Femur (tissue), 1 donor: ENCODE measurements at regions not wholly inside any gene's neighbourhood (a gene's known extent, or its start where the extent isn't known, plus 50 kb on each side); places are given as distances from the start of the nearest gene placed in this dataset.

ENCODE experiments used
- DNase-seq: peaks from one replicate; pipeline ENCODE4 v3.0.0-alpha.2; 2017

DNA sequence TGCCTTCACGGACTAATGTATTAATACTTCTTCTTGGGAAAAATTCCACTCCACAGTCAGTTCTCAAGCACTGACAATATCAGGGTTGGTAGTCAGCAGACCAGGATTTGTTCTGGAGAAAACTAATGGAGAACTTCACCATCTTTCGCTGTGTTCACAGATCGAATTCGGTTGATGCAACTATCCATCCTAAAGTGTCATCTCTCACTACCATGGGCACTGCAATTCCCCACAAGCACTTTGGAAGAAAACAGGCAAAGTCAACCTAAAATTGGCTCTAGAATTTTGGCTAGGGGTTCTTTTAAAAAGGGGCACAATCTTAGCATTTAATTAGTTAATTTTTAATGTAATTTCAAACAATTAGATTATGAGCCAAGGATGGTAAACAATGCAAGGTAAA, 164.4 kb downstream of the HGF start:
- DNase-seq: no peak

DNA sequence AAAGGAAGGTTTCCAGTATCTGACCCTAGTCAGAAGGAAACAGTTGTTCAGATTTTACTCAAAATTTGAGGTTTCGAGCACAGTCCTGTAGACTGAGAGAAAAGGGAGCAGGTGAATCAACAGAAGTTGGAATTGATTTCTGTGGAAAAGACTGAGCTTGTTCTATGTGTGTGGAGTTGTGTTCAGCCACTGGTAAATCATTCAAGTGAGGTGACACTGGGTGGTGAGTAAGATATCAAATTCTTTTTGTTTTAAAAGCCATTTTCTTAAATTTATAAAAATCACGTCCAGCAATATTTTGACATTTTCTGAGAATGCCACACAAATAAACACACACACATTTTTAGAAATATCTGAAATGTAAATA, 165.1 kb downstream of the HGF start:
- DNase-seq: no peak

DNA sequence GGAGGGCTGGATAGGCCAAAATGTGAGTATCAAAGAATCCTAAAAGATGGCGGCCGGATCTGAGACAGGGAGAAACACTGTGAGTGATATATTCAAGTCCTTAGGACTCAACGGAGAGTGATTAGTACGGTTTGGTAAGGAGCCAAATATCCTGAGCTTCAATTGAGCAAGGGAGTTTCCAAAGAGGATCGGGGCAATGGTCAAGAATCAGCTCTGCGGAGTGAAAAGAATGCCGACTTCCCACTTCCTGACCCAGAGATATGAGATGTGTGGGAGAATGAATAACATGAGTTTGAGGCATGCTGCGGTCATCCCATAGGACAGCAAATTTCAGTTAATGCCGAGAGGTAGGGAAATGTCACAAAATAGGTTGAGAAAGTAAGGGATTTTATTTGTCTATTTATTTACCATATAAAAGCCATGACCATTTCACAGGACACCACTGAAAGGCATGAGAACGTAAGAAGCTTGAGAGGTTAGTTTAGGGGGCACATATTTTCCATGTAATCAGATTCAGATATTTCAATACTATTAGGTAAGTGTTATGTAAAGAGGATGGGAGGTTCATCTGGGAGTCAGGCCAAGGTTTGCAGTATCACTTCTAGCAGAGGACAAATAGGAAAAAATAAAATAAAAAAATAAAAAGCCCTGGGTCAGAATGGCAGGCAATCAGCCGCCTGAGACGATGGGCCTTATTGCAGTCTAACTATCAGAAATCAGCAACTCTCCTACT, 165.6 kb downstream of the HGF start:
- DNase-seq: no peak

DNA sequence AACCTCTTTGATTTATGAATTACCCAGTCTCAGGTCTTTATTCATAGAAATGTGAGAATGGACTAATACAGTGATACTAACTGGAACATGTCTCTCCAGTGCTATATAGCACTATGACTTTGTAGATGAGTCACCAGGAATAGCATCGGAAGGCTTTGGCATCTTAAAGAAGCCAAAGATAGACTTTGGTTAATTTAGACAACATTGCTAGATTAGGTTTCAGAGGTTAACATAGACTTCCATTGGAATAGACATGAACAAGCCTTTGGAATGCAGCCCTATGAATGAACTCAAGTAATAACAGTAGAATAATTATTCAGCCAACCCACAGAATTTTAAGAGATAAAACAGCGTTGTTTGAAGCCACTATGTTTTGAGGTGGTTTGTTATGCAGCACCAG, 169.2 kb downstream of the HGF start:
- no peak for DNase-seq

DNA sequence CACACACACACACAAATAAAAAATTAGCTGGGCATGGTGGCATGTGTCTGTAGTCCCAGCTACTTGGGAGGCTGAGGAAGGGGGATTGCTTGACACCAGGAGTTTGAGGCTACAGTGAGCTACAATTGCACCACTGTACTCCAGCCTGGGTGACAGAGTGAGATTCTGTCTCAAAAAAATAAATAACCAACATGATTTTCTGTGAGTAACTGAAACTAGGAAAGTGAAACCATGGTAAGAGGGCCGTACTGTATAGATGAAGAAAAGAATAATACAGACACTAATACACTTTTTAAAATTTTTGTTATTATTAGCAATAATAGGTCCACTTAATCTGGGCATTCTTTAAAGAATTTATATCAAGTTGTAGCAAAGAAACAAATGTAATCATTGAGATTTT, 170.9 kb downstream of the HGF start:
- DNase-seq: no peak

DNA sequence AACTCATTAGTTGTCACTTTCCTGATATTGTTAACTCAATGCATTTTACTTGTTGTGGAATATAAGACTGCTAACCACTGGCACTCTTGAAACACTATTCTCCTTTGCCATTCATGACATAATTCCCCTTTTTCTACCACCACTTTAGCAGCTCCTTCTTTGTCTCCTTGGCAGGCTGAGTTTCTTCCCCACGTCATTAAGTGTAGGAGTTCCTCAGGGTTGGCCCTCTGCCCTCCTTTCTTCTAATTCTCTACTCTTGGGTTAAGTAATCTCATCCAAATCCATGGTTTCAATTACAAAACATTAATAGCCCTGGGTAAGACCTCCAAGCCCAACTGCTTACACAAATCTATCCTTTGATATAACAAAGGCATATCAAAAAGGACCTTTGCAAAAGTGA, 175.1 kb downstream of the HGF start:
- DNase-seq: no peak

- DNase-seq: no peak
These were observed 179.7 kb downstream of the HGF start for GRCh38 chr7:81590131-81590530.

- DNase-seq: no peak
These were observed 185.2 kb downstream of the HGF start for GRCh38 chr7:81584667-81585066.

GRCh38 chr7:81583882-81584533, 185.8 kb downstream of the HGF start:
- DNase-seq: no peak

DNA sequence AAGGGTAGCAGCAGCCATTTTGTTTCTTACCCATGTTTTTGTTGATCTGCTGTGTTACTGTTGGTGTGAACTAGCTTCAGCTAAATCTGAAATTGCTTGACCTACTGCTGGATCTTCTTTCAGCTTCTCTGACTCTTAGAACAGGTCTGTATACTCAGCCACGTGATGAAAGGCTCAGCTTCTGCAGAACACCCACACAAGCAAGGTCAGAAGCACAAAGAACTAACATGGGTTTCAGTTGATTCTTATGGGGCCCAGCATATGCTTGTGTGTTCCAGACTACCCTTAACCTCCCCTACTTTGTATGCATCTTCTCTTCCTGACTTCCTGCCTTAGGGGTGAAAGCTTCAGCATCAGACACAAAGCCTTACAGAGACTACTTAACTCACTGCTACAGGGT, 186.8 kb downstream of the HGF start:
- DNase-seq: no peak

DNA sequence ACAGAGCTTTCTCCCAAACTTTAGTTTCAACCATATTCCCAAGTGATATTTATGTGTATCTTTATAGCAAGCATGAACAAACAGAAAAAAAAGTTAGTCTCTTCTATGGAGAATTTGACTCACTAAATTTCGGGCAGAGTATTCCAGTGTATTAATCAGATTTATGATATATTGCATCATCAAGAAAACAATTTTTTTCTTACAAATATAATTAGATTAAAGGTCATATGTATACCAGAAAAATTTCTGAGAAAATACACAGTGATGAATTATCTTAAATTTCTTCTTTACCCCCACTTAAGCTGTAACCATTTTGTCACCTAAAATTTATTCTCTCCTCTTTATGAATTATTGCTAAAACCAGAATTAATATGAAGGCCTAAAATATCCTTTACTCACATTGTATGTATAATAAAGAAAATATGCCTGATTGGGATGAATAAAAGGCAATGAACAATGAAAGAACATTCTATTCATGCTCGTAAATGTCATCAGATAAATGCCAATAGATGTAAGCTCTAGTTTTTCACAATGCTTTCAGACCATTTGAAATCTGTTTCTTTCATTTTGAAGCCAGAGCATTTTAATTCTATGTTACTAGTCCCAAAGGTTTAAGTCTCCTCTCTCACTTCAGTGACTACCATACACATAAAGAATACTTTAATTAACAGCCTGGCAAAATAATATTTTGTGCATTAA, 192.1 kb downstream of the HGF start:
- DNase-seq: no peak

DNA sequence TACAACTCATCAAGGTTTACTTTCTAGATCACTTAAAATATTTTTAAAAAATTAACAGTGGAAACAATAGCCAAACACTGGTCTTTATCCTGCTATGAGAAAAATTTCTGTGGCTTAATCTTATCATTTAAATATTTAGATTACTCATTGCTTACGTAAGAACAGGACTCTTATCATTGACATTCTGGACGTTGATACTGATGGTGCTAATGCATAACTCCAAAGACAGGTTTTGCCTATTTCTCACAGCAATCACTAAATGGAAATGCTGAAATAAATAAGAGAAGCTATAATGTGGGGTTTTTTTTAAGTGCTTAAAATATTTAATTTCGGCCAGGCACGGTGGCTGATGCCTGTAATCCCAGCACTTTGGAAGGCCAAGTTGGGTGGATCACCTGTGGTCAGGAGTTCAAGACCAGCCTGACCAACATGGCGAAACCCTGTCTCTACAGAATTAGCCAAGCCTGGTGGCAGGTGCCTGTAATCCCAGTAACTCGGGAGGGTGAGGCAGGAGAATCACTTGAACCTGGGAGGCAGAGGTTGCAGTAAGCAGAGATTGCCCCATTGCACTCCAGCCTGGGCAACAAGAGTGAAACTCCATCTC, 195.0 kb downstream of the HGF start:
- DNase-seq: no peak

DNA sequence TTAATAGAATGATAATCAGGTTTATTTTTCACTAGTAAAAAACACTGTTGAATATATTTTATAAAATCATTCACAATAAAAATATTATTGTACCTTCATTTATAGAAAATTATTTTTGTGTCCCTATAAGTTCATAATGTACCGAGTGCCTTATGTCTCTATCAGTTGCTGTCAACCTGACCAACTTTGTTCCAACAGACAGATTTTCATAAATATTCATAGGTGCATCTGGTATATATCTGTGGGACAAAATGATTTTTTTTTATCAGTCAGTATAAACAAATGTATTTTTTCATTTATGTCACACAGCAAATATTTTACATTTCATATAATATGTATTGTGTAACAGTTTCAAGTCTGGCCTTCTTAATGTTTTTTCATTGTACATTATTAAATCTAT, 195.9 kb downstream of the HGF start:
- DNase-seq: no peak

DNA sequence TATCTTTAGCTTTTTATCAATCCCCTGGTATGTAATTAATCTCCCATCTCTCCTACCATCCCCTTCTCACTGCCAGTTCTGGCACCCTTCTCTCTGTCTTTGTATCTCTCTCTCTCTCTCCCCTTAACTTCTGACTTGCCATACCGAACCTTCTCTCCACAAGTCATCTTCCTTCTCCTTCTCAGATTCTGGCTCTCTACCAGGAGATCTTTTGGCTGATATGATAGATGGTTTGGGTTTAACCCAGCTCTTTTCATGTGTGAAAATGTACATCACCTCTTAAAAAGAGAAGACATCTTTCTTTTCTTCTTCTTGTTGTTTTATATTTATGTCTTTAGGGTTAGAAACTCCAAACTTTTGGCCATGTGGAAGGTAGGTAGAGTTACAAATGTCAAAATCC, 196.7 kb downstream of the HGF start:
- DNase-seq: no peak

DNA sequence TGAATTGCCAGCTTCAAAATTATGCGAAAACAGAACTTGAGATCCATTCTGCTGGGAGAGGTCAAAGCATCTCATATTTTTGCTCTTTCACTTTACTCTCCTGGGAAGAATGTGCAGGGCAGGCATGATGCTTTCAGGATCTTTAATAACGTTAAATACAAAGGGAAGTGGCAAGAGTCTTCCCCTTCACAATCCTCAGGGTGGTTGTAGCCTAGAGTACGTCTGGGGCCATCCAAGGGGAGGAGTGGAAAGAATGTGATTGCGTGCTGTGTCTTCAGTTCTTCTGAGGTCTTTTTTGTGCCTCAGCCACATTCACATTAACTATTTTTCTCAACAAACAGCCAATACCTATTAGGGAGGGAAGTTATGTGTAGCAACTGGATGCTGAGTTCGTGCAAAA, 207.3 kb downstream of the HGF start:
- no peak for DNase-seq

DNA sequence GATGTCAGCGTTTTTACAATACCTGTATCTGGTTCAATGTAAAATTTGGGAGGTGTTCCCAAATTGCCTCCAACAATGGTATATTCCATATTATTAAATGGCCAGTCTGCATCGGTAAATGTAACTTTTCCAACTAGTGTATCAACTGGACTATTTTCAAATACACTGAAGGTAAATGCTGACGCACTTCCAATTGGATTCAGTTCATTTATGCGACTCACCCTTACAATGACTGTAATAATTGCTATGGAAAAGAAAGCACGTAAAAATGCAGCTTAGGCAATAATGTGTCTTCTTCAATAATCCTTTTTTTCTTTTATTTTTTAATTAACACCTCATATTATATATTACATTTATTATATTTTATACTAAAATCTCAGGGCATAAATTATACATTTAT, 209.1 kb downstream of the HGF start:
- no peak for DNase-seq

- no peak for DNase-seq
These were observed 220.3 kb downstream of the HGF start for GRCh38 chr7:81549484-81550016.

- no peak for DNase-seq
These were observed 234.9 kb downstream of the HGF start for GRCh38 chr7:81534996-81535395.

GRCh38 chr7:81534446-81534845, 235.4 kb downstream of the HGF start:
- no peak for DNase-seq

GRCh38 chr7:81533931-81534330, 235.9 kb downstream of the HGF start:
- DNase-seq: no peak

DNA sequence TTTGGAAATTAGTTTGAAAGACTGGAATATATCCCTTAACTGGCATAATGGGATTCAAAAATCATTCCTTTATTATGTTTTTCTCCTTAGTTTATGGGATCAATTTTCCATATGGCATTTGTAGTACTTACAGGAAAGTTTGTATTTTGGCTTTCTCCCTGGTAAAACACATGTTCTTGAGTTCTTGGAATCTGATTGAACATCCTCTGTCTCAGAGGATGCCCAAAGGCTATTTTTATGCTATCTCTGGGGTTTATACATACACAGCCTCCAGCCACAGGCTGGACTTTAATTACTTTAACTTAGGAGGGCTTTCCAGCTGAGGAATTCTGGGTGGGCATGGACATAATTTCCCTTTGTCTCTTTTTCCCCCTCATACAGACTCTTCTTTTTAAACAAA, 236.4 kb downstream of the HGF start:
- no peak for DNase-seq

DNA sequence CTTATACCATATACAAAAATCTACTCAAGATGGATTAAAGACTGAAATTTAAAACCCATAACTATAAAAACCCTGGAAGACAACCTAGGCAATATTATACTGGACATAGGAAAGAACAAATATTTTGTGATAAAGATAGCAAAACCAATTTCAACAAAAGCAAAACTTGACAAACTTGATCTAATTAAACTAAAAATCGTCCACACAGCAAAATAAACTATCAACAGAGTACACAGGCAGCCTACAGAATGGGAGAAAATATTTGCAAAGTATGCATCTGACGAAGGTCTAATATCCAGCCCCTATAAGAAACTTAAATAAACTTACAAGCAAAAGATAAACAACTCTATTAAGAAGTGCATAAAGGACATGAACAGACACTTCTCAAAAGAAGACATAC, 240.1 kb downstream of the HGF start:
- DNase-seq: no peak

DNA sequence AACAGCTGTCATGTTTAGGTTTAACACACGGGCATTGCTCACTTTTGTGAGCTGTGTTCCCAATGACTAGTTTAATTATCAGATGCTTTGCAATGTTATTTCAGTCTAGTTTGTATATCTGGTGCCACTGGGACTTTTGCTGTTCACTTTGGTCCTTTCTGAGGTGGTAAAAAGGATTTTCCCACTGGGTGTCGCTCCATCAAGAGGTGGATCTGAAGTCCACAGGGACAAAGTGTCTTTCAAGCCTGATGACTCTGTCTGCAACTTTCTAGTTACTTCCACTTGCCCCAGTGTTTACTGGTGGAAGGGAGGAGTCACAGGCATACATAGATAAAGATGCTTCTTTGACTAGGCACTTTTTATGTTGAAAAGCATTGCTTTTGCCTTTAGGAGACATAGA, 242.2 kb downstream of the HGF start:
- DNase-seq: no peak

DNA sequence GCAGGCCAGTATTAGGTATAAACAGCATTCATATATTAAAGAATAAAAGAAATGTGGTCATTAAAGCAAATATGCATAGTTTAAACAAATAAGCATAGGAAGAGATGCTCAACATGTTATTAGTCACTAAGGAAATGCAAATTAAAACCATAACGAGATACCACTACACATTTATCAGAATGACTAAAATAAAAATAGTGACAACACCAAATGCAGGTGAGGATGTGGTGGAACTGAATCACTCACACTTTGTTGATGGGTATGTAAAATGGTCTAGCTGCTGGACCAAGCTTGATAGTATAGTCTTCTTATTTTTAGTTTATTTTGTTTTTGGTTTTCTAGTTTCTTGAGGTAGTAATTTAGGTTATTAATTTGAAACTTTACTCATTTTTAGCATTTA, 242.9 kb downstream of the HGF start:
- DNase-seq: no peak
